ENCODE measurements at regions not wholly inside any gene's neighbourhood (a gene's known extent, or its start where the extent isn't known, plus 50 kb on each side); places are given as distances from the start of the nearest gene placed in this dataset.

DNA sequence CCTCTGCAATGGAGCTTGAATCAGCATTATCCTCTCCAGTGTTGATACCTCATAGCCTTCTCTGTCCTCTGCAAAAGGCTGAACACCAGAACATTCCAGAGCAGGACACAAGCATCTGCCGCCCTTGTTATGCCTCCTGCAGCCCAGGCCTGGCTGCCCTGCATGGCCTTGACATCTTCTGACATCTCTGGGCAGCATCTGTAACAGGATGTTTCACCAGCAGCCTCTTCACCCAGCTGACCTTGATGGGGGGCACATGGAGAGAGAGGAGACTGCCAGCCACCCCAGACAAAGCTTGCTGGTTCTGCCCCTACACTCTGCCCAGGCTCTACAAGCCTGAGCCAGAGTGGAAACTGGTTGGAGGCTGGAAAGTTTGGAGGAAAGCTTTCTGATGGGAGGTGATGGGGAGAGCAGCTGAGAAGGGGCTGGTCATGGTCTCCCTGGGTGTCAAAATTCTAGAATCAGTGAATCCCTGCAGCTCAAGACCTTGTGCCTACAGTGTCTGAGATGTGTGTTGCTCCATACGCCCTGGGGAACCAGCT lies 145.1 kb downstream of the MRPL14 start:
- intact Hi-C loops (cut with DNase I): no loop called here
- no peaks in the 10 kb centered on the region for H3K36me3 ChIP-seq (replicated peaks in 1 of 2)
- no peaks in the 10 kb centered on the region for H3K4me1 ChIP-seq (replicated peaks in 1 of 2)
- TF ChIP-seq, protein P1, sequence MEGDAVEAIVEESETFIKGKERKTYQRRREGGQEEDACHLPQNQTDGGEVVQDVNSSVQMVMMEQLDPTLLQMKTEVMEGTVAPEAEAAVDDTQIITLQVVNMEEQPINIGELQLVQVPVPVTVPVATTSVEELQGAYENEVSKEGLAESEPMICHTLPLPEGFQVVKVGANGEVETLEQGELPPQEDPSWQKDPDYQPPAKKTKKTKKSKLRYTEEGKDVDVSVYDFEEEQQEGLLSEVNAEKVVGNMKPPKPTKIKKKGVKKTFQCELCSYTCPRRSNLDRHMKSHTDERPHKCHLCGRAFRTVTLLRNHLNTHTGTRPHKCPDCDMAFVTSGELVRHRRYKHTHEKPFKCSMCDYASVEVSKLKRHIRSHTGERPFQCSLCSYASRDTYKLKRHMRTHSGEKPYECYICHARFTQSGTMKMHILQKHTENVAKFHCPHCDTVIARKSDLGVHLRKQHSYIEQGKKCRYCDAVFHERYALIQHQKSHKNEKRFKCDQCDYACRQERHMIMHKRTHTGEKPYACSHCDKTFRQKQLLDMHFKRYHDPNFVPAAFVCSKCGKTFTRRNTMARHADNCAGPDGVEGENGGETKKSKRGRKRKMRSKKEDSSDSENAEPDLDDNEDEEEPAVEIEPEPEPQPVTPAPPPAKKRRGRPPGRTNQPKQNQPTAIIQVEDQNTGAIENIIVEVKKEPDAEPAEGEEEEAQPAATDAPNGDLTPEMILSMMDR (IDR thresholded peaks at IDR 0.05): no peak
- TF ChIP-seq POLR2A (IDR thresholded peaks at IDR 0.05): no peak
- H3K27me3 ChIP-seq: no peaks in the 10 kb centered on the region
- no peak overlapping the region for H3K27ac ChIP-seq
- no peaks in the 10 kb centered on the region for H3K9me3 ChIP-seq (replicated peaks in 1 of 3)
- WGBS, 4 donors: 48 to 90% (median 56%) methylated on average over 2 of the region's 2 CpGs; no CpG with 5 or more reads in 1 of the 4 donors
- H3K4me3 ChIP-seq: no peak overlapping the region
- peak in 2 of 7 donors; percentile 25 to 52 for DNase-seq

DNA sequence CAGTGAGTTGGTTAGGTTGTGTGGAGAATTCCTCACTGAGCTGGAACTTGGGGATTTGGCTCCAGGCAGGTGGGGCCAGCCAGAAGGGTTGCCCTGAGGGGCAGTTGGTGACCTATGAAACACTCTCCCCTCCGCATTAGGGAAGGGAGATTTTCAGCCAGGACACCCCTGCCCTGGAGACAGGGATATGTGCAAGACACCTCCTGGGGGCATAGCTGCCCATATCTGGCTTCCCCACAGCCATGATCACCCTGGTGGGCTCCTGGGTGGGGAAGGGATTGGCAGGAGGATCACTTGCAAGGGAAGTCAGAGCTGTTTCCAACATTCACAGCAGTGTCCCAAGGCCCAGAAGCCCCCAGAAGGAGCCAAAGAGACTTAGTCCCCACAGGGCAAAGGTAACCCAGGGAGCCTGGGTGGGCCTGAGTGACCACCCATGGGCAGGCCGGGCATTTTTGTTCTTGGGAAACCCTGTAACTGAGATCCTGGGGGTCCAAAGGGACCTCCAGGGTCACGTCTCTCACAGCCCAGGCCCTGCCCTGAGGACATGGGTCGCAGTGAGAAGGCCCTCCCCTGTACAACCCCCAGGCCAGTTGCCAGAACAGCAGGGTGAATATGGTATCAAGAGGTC lies 145.8 kb downstream of the MRPL14 start:
- 89 to 100% (median 92%) methylated on average over 1 to 4 of the region's 4 CpGs for WGBS, 4 donors

DNA sequence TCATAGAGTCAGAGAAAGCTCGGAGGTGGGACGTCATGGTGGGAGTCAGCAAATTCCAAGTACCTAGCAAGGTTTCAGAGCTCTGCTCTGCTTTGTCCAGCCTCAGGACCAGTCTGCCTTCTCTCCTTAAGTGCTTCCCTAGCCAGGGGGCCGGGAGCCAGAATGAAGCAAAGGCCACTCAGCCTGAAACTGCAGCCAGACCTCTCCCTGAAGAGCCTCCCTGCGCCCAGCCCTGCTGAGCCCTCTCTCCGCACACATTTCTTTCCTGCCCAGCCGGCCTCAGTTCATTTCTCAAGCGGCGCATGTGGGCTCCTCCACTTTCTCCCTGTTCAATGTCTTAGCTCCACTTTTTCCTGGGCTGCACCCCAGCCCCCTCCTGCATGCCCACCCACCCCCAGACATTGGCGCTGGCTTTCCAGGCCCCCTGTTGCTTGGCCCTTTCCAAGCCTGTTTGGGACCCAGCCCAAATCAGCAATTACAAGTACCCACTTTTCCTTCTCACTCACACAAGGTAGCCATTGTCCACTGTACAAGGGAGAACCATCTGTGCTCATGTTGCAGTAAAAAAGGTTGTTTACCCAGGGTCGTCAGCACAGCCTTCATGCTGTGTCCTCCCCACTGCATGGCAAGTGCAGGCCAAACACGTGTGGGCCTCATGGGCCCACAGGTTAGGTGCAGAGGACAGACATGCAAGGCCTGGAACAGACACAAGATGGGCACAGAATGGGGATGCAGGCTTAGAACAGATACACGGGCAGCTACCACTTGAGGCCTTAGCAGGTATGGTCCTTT lies 147.1 kb downstream of the MRPL14 start:
- H3K27me3 ChIP-seq: no peaks in the 10 kb centered on the region
- TF ChIP-seq POLR2A (IDR thresholded peaks at IDR 0.05): no peak
- TF ChIP-seq, protein P1 (IDR thresholded peaks at IDR 0.05): no peak
- no peak overlapping the region for H3K27ac ChIP-seq
- intact Hi-C loops (cut with DNase I): no loop called here
- no peak overlapping the region for H3K4me3 ChIP-seq
- H3K9me3 ChIP-seq (replicated peaks in 1 of 3): no peaks in the 10 kb centered on the region
- H3K36me3 ChIP-seq (replicated peaks in 1 of 2): no peaks in the 10 kb centered on the region
- no peaks in the 10 kb centered on the region for H3K4me1 ChIP-seq (replicated peaks in 1 of 2)
- 84 to 92% (median 90%) methylated on average over 11 to 12 of the region's 12 CpGs for WGBS, 4 donors
- DNase-seq: peak in 3 of 7 donors; percentile 6 to 41 (median 10)

More for the DNA sequence above, 145.8 kb downstream of the MRPL14 start:
- intact Hi-C loops (cut with DNase I): no loop called here
- no peaks in the 10 kb centered on the region for H3K36me3 ChIP-seq (replicated peaks in 1 of 2)
- no peak overlapping the region for H3K4me3 ChIP-seq
- no peak overlapping the region for H3K27ac ChIP-seq
- TF ChIP-seq, protein P1 (IDR thresholded peaks at IDR 0.05): no peak
- DNase-seq: peak in 3 of 7 donors; percentile 2 to 27 (median 19)
- no peaks in the 10 kb centered on the region for H3K27me3 ChIP-seq
- no peaks in the 10 kb centered on the region for H3K9me3 ChIP-seq (replicated peaks in 1 of 3)
- no peaks in the 10 kb centered on the region for H3K4me1 ChIP-seq (replicated peaks in 1 of 2)

DNA sequence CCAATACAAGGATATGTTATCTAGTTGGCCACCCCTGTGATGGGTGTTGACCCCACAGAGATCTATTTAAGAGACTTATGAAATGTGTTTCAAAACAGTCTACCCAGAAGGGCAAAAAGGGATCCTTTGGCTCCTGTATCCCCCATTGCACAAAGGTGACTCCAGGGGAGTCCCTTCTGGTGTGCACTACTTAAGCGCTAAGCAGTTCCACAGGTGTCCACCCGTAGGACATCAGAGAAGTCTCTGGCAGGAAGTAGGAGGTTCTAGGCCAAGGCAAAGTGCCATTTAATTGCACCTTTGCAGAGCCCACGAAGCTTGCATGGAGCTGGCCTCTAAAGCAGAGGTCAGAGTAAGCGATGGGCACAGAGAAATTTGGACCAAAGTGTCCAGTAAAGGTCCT lies 147.7 kb downstream of the MRPL14 start:
- H3K36me3 ChIP-seq (replicated peaks in 1 of 2): no peaks in the 10 kb centered on the region
- intact Hi-C loops (cut with DNase I): no loop called here
- no peaks in the 10 kb centered on the region for H3K27me3 ChIP-seq
- no peak overlapping the region for H3K27ac ChIP-seq
- DNase-seq: peak in 1 of 7 donors; percentile 5
- H3K9me3 ChIP-seq (replicated peaks in 1 of 3): no peaks in the 10 kb centered on the region
- TF ChIP-seq, protein P1 (IDR thresholded peaks at IDR 0.05): no peak
- no peak for TF ChIP-seq POLR2A (IDR thresholded peaks at IDR 0.05)
- WGBS, 4 donors: 86 to 96% (median 92%) methylated on average over 3 to 4 of the region's 4 CpGs
- no peaks in the 10 kb centered on the region for H3K4me1 ChIP-seq (replicated peaks in 1 of 2)
- H3K4me3 ChIP-seq: no peak overlapping the region
